ENCODE measurements at regions not wholly inside any gene's neighbourhood (a gene's known extent, or its start where the extent isn't known, plus 50 kb on each side); places are given as distances from the start of the nearest gene placed in this dataset.

DNA sequence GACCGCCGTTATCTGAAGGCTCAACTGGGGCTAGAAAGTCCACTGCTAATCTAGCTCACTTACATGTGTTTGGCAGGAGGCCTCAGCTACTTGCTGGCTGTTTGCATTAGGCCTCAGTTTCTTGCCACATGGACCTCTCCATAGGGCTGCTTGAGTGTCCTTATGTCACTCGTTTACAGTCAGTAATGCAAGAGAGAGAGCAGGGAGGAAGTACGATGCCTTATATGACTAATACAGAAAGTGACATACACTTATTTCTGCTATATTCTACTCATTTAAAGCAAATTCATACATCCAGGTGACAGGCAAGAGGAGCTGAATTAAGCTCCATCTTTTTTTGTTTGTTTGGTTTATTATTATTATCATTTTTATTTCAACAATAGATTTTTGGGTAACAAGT lies 179.6 kb downstream of the LURAP1L start:
- peak overlapping the region; percentile 12 for H3K4ac ChIP-seq (ENCODE audit: low read depth, low read length)
- H3K27ac ChIP-seq (ENCODE audit: low read depth, low read length): no peak overlapping the region
- H3K18ac ChIP-seq (ENCODE audit: low read length): no peak overlapping the region
- H3K4me3 ChIP-seq (ENCODE audit: low read depth, low read length): no peak overlapping the region
- no peak for DNase-seq
- no peak overlapping the region for H3K4me2 ChIP-seq (ENCODE audit: low read length)
- peaks cover 7 to 11% of the 10 kb centered on the region in 2 experiments for H3K4me1 ChIP-seq (ENCODE audit: control insufficient read depth in 1 of 2, insufficient read depth in 2 of 2, low read length in 2 of 2)
- peak overlapping the region; percentile 81 for H2BK12ac ChIP-seq (ENCODE audit: low read length)
- no CpG with 5 or more reads among the region's 4 CpGs for WGBS (ENCODE audit: extremely low coverage, insufficient coverage, insufficient read length)
- no peaks in the 10 kb centered on the region for H3K36me3 ChIP-seq (ENCODE audit: control insufficient read depth in 1 of 2, insufficient read depth in 2 of 2, low read length in 2 of 2)
- H4K12ac ChIP-seq (ENCODE audit: low read depth, low read length): no peak overlapping the region
- H3K79me2 ChIP-seq (ENCODE audit: control insufficient read depth, insufficient read depth, low read length, poor library complexity): peaks cover 4% of the 10 kb centered on the region
- H2AFZ ChIP-seq (ENCODE audit: insufficient read depth, low read length, poor library complexity): no peak overlapping the region
- no peak overlapping the region for H3K9ac ChIP-seq (ENCODE audit: low read length)
- H4K8ac ChIP-seq (ENCODE audit: low read depth, low read length): no peak overlapping the region
- no peaks in the 10 kb centered on the region for H3K27me3 ChIP-seq (ENCODE audit: insufficient read depth, low read length)
- H2BK5ac ChIP-seq (ENCODE audit: low read depth, low read length, poor library complexity): no peak overlapping the region
- no peak overlapping the region for H4K91ac ChIP-seq (ENCODE audit: low read depth, low read length)
- no peak overlapping the region for H3K23ac ChIP-seq (ENCODE audit: low read length)
- H2AK5ac ChIP-seq (ENCODE audit: low read length): peak overlapping the region; percentile 90
- H3K79me1 ChIP-seq (ENCODE audit: low read length): peaks cover 17% of the 10 kb centered on the region
- peak overlapping the region; percentile 47 for H2BK120ac ChIP-seq (ENCODE audit: insufficient read depth, low read length, poor library complexity)
- peaks cover 1% of the 10 kb centered on the region for H3K9me3 ChIP-seq (ENCODE audit: insufficient read depth, low read depth, low read length)
- peak overlapping the region; percentile 24 for H3K14ac ChIP-seq (ENCODE audit: low read length)

DNA sequence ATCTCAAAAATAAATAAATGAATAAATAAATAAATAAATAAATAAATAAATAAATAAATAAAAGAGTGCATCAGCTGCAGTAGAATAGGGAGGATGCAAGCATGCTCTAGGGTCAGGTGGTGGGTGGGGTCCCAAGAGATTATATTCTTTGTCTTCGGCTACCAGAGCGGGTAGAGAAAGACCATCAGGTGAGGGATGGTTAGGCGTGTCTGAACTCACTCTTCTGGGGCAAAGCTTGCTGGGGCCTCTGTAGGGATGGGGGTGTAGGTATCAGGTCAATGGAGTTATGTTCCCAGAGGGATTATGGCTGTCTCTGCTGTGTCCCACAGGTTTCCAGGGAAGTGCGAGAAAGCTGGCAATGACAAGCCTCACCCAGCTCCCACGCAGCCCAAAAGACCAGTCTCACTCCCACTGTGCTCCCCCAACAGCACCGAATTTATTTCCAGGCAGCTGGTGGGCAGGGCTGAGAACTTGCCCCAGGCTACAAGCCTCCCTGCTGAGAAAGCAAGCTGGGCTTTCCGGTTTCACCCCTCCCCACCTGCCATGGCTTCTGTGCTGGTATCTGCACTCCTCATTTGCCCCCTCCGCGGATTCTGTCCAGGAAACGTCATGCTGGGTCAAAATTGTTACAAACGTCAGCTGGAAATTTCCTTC lies 180.8 kb downstream of the LURAP1L start:
- Histone ChIP-seq H2AK5ac (ENCODE audit: low read length) (peak overlapping the region; percentile 34), H4K8ac (ENCODE audit: low read depth, low read length) (peak overlapping the region; percentile 44), H3K14ac (ENCODE audit: low read length) (peak overlapping the region; percentile 38), H3K18ac (ENCODE audit: low read length) (peak overlapping the region; percentile 92), H2AFZ (ENCODE audit: insufficient read depth, low read length, poor library complexity) (peak overlapping the region; percentile 61), H4K12ac (ENCODE audit: low read depth, low read length) (peak overlapping the region; percentile 10), H3K9me3 (ENCODE audit: insufficient read depth, low read depth, low read length) (peaks cover 1% of the 10 kb centered on the region), H2BK5ac (ENCODE audit: low read depth, low read length, poor library complexity) (peak overlapping the region; percentile 95), H3K36me3 (ENCODE audit: control insufficient read depth in 1 of 2, insufficient read depth in 2 of 2, low read length in 2 of 2) (no peaks in the 10 kb centered on the region), H3K4me1 (ENCODE audit: control insufficient read depth in 1 of 2, insufficient read depth in 2 of 2, low read length in 2 of 2) (peaks cover 7 to 11% of the 10 kb centered on the region in 2 experiments), H3K79me2 (ENCODE audit: control insufficient read depth, insufficient read depth, low read length, poor library complexity) (peaks cover 4% of the 10 kb centered on the region), H3K4me3 (ENCODE audit: low read depth, low read length) (no peak overlapping the region), H3K27ac (ENCODE audit: low read depth, low read length) (peak overlapping the region; percentile 93), H3K4ac (ENCODE audit: low read depth, low read length) (peak overlapping the region; percentile 19), H2BK120ac (ENCODE audit: insufficient read depth, low read length, poor library complexity) (peak overlapping the region; percentile 91), H3K27me3 (ENCODE audit: insufficient read depth, low read length) (no peaks in the 10 kb centered on the region), H3K4me2 (ENCODE audit: low read length) (peak overlapping the region; percentile 13), H3K79me1 (ENCODE audit: low read length) (peaks cover 19% of the 10 kb centered on the region), H3K23ac (ENCODE audit: low read length) (no peak overlapping the region), H2BK12ac (ENCODE audit: low read length) (peak overlapping the region; percentile 74), H4K91ac (ENCODE audit: low read depth, low read length) (peak overlapping the region; percentile 78), H3K9ac (ENCODE audit: low read length) (no peak overlapping the region)
- no CpG with 5 or more reads among the region's 11 CpGs for WGBS (ENCODE audit: extremely low coverage, insufficient coverage, insufficient read length)
- peak; percentile 51 to 92 for DNase-seq

DNA sequence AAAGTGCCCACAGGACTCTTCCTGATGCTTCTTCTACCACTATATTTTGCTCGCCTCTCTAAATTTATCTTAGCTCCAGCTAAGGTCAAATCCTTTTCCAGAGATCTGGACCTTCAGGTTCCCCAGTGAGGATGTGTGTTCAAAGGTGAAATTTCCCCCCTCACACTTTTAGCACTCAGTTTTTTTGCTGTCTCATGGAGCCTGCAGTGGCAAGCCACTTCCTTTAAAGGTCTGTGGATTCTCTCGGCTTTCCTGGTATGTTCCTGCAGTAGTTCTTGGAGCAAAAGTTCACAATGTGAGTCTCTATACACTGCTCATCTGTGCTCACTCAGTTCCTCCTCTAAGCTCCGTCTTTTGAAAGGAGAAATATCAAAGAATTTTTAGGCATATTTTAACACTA lies 181.4 kb downstream of the LURAP1L start:
- H2BK5ac ChIP-seq (ENCODE audit: low read depth, low read length, poor library complexity): peak overlapping the region; percentile 95
- H3K4me2 ChIP-seq (ENCODE audit: low read length): peak overlapping the region; percentile 13
- H2AK5ac ChIP-seq (ENCODE audit: low read length): no peak overlapping the region
- peaks cover 7 to 11% of the 10 kb centered on the region in 2 experiments for H3K4me1 ChIP-seq (ENCODE audit: control insufficient read depth in 1 of 2, insufficient read depth in 2 of 2, low read length in 2 of 2)
- H3K14ac ChIP-seq (ENCODE audit: low read length): peak overlapping the region; percentile 38
- peaks cover 19% of the 10 kb centered on the region for H3K79me1 ChIP-seq (ENCODE audit: low read length)
- peak in 1 of 2 donors; percentile 67 for DNase-seq
- no peak overlapping the region for H4K12ac ChIP-seq (ENCODE audit: low read depth, low read length)
- H3K4me3 ChIP-seq (ENCODE audit: low read depth, low read length): no peak overlapping the region
- H3K36me3 ChIP-seq (ENCODE audit: control insufficient read depth in 1 of 2, insufficient read depth in 2 of 2, low read length in 2 of 2): no peaks in the 10 kb centered on the region
- peak overlapping the region; percentile 78 for H4K91ac ChIP-seq (ENCODE audit: low read depth, low read length)
- H3K18ac ChIP-seq (ENCODE audit: low read length): peak overlapping the region; percentile 56
- no peak overlapping the region for H3K23ac ChIP-seq (ENCODE audit: low read length)
- H3K27ac ChIP-seq (ENCODE audit: low read depth, low read length): peak overlapping the region; percentile 93
- H2BK12ac ChIP-seq (ENCODE audit: low read length): peak overlapping the region; percentile 69
- no CpG with 5 or more reads among the region's 3 CpGs for WGBS (ENCODE audit: extremely low coverage, insufficient coverage, insufficient read length)
- H2AFZ ChIP-seq (ENCODE audit: insufficient read depth, low read length, poor library complexity): peak overlapping the region; percentile 61
- peak overlapping the region; percentile 44 for H4K8ac ChIP-seq (ENCODE audit: low read depth, low read length)
- peak overlapping the region; percentile 15 for H3K4ac ChIP-seq (ENCODE audit: low read depth, low read length)
- H3K79me2 ChIP-seq (ENCODE audit: control insufficient read depth, insufficient read depth, low read length, poor library complexity): peaks cover 4% of the 10 kb centered on the region
- H3K27me3 ChIP-seq (ENCODE audit: insufficient read depth, low read length): no peaks in the 10 kb centered on the region
- peaks cover 1% of the 10 kb centered on the region for H3K9me3 ChIP-seq (ENCODE audit: insufficient read depth, low read depth, low read length)
- no peak overlapping the region for H3K9ac ChIP-seq (ENCODE audit: low read length)
- peak overlapping the region; percentile 91 for H2BK120ac ChIP-seq (ENCODE audit: insufficient read depth, low read length, poor library complexity)

DNA sequence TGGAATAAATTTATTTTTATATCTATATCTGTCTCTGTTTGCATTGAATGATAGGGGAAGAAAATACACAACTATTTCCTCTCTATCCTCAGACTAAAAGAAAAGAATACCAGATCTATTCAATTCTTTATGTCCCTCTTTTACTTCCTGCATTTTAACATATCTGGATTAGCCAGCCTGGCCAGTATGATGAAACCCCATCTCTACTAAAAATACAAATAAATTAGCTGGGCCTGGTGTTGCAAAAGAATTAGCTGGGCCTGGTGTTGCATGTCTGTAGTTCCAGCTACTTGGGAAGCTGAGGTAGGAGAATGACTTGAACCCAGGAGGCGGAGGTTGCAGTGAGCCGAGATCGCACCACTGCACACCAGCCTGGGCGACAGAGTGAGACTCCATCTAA lies 182.0 kb downstream of the LURAP1L start:
- Histone ChIP-seq H3K4me2 (ENCODE audit: low read length) (no peak overlapping the region), H3K36me3 (ENCODE audit: control insufficient read depth in 1 of 2, insufficient read depth in 2 of 2, low read length in 2 of 2) (no peaks in the 10 kb centered on the region), H3K18ac (ENCODE audit: low read length) (no peak overlapping the region), H4K8ac (ENCODE audit: low read depth, low read length) (no peak overlapping the region), H3K23ac (ENCODE audit: low read length) (no peak overlapping the region), H2AK5ac (ENCODE audit: low read length) (no peak overlapping the region), H3K9me3 (ENCODE audit: insufficient read depth, low read depth, low read length) (peaks cover 1% of the 10 kb centered on the region), H2BK12ac (ENCODE audit: low read length) (no peak overlapping the region), H3K79me1 (ENCODE audit: low read length) (peaks cover 19% of the 10 kb centered on the region), H3K4me1 (ENCODE audit: control insufficient read depth in 1 of 2, insufficient read depth in 2 of 2, low read length in 2 of 2) (peaks cover 7 to 11% of the 10 kb centered on the region in 2 experiments), H3K4me3 (ENCODE audit: low read depth, low read length) (no peak overlapping the region), H3K79me2 (ENCODE audit: control insufficient read depth, insufficient read depth, low read length, poor library complexity) (peaks cover 4% of the 10 kb centered on the region), H3K4ac (ENCODE audit: low read depth, low read length) (no peak overlapping the region), H3K27me3 (ENCODE audit: insufficient read depth, low read length) (no peaks in the 10 kb centered on the region), H3K14ac (ENCODE audit: low read length) (no peak overlapping the region), H4K91ac (ENCODE audit: low read depth, low read length) (peak overlapping the region; percentile 65), H3K9ac (ENCODE audit: low read length) (no peak overlapping the region), H4K12ac (ENCODE audit: low read depth, low read length) (no peak overlapping the region), H3K27ac (ENCODE audit: low read depth, low read length) (peak overlapping the region; percentile 64), H2BK120ac (ENCODE audit: insufficient read depth, low read length, poor library complexity) (peak overlapping the region; percentile 55), H2BK5ac (ENCODE audit: low read depth, low read length, poor library complexity) (peak overlapping the region; percentile 36), H2AFZ (ENCODE audit: insufficient read depth, low read length, poor library complexity) (no peak overlapping the region)
- DNase-seq: peak in 1 of 2 donors; percentile 80
- no CpG with 5 or more reads among the region's 4 CpGs for WGBS (ENCODE audit: extremely low coverage, insufficient coverage, insufficient read length)
